ENCODE measurements at regions not wholly inside any gene's neighbourhood (a gene's known extent, or its start where the extent isn't known, plus 50 kb on each side); places are given as distances from the start of the nearest gene placed in this dataset.
"Not testable (repeated sequence)": the region's sequence is repeated elsewhere in the genome, so short reads cannot be mapped to it uniquely, and the experiment has no call there.

DNA sequence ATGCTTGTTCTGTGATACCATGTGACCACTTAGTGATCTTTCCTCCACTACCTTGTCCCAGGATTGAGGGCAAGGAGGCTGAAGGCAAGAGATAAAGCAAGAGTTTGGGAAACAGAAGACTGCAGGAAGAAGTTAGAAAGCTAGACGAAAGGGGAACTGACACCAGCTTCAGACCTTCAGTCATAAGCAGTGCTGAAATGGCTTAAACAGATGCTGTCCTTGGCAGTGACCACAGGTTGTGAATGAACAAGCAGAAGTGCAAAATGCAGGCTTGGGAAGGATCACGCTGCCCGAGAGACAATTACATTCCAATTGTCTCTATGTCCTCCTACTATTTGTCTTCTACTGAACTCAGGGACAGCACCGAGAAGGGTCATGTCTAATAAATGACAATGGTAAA lies 704.9 kb upstream of the AUTS2 start:
- DNase-seq (ENCODE audit: low spot score), result no peak

DNA sequence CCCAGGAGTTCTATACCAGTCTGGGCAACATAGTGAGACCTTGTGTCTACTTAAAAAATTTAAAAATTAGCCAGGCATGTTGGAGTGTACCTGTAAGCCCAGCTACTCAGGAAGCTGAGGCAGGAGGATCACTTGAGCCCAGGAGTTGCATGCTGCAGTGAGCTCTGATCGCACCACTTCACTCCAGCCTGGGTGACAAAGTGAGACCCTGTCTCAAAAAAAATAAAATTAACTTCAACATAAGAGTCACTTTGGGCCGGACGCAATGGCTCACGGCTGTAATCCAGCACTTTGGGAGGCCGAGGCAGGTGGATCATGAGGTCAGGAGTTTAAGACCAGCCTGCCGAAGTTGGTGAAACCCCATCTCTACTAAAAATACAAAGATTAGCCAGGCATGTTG lies 699.1 kb upstream of the AUTS2 start:
- DNase-seq (ENCODE audit: low spot score), result not testable (repeated sequence)

- DNase-seq (ENCODE audit: low spot score), result no peak
These were observed 698.2 kb upstream of the AUTS2 start for GRCh38 chr7:68900096-68900495.

GRCh38 chr7:68904630-68905029 lies 693.6 kb upstream of the AUTS2 start:
- DNase-seq (ENCODE audit: low spot score), result peak; percentile 37

- no peak for DNase-seq (ENCODE audit: low spot score)
These were observed 686.5 kb upstream of the AUTS2 start for GRCh38 chr7:68911754-68912153.

GRCh38 chr7:68914006-68914405 lies 684.3 kb upstream of the AUTS2 start:
- DNase-seq (ENCODE audit: low spot score), result no peak

DNA sequence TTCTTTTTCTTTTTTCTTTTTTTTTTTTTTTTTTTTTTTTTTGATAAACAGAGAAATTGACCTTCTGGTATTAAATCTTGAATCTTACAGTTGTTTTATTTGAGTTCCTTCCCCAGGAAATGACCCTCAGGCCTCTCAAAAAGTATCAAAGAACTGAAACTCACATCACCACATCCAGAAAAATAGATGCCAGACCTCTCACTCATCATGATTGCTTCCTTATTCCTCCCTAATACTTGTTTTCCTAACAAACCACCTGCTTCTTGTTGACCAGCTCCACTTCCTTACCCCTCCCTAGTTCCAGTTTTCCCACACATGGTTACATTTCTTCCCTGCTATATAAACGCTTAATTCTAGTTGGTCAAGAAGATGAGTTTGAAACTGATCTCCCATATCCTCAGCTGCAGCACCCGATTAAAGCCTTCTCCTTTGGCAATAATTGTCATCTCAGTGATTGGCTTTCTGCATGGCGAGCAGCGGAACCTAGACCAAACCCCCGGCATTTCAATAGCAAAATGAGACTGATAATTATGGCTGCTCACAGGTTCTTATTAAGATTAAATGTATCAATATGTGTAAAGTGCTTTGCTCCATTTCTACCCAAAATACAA lies 681.1 kb upstream of the AUTS2 start:
- no peak for DNase-seq (ENCODE audit: low spot score)

DNA sequence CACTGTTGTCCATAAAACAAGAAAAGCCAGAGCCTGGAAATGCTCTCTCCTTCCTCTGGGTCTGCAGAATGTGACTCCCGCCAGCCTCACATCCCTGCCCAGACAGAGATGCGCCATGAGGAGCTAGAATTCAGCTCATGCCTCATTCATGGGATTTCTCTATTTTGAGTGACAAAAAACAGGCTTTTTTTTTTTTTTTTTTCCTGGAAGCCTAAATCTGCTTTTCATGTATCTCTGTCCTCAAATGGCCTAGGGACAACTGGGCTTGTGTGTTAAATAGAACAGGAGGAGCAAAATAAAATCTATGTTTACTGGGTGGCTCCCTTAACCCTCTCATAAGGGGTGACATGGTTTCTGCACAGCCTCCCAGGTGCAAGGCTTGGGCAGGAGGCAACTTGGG lies 679.7 kb upstream of the AUTS2 start:
- DNase-seq (ENCODE audit: low spot score), result no peak

DNA sequence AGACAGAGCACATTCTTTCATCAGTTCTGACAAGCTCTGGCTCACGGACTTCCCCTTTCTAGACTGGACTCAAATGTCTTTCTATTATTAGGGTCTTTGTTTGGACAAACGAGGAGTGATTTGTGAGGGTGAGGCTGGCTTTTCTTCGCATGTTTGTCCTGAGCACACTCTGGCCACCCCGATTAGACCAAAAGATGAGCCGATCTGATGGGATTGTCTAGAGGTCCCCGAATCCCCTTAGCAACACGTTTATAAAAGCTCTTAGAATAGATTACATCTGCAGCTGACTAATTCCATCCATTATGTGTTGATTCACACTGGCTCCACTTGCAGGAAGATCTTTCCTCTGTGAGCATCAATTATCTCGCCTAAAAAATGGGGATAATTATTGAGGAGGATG lies 675.4 kb upstream of the AUTS2 start:
- DNase-seq (ENCODE audit: low spot score), result no peak

DNA sequence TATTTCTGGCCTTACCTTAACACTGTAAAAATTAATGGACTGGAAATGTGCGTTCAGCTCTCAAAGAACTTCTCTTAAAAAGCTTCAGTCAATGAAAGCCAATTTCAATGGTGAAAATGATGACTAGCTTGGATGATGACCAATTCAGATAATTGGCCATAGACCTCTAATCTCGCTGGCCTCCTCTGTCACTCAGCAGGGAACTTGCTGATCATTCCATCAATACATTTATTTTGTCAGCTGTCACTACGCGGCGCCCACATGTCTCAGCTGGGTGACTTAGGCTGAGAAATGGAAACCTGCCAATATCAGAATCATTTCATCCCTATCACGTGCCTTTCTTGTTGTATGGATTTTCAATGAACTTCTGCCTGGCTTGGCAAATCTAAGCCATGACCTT lies 673.0 kb upstream of the AUTS2 start:
- no peak for DNase-seq (ENCODE audit: low spot score)

GRCh38 chr7:68929781-68930261 lies 668.5 kb upstream of the AUTS2 start:
- DNase-seq (ENCODE audit: low spot score), result peak; percentile 75

- DNase-seq (ENCODE audit: low spot score), result no peak
These were observed 661.7 kb upstream of the AUTS2 start for GRCh38 chr7:68936471-68937035.

- DNase-seq (ENCODE audit: low spot score), result no peak
These were observed 660.1 kb upstream of the AUTS2 start for GRCh38 chr7:68938151-68938550.

GRCh38 chr7:68943786-68944185 lies 654.5 kb upstream of the AUTS2 start:
- no peak for DNase-seq (ENCODE audit: low spot score)

DNA sequence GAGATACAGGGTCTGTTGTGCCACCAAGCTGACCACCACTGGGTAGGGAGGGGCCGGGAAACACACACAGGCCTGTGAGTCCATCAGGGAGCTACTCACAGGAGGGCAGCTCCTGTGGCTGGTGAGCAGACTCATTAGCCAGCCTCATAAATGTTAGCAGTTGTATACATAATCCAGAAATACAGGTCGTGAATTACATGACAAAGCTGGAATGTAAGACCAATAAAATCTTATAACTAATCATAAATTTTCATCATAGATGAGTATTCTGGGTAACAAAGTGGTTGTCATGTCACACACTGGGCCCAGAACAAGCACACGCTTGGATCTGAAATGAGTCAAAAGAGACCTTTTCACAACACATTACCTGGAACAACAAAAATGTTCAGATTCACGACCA lies 642.6 kb upstream of the AUTS2 start:
- no peak for DNase-seq (ENCODE audit: low spot score)

DNA sequence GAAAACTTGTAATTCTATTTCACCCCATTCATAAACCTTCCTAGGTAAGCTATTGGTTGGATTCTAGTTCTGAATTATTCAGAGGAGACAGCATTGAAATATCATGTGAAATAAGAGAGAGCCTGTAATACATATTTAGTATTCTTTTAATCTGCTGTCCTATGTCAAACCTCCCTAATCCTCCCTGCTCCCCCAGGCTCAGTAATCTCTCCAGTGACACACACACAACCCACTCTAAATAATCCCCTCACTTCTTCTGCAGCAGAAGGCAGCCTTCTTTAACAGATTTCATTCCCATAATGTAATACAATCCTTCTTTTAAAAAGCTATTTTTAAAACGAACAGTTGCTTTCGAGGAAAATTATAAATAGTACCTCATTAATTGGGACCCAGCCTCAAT lies 639.7 kb upstream of the AUTS2 start:
- DNase-seq (ENCODE audit: low spot score), result no peak

- DNase-seq (ENCODE audit: low spot score), result peak; percentile 96
These were observed 634.7 kb upstream of the AUTS2 start for GRCh38 chr7:68963552-68963951.

GRCh38 chr7:68964060-68964459 lies 634.2 kb upstream of the AUTS2 start:
- peak; percentile 57 for DNase-seq (ENCODE audit: low spot score)

- DNase-seq (ENCODE audit: low spot score), result no peak
These were observed 632.9 kb upstream of the AUTS2 start for GRCh38 chr7:68965351-68965750.

DNA sequence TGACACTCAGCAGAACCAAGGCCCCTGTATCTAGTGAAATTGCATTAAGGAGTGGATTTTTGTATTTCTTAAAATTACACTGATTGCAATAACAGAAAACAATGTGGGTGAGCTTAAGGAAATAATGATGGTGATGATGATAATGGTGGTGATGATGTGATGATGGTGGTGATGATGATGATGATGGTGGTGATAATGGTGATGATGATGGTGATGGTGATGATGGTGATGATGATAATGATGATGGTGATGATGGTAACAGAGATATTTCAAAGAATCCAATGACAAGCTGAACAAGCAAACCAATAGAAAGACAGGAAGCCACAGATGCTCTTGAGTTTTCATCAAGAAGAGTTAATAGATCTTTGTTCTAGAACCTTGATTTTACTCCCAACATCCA lies 630.7 kb upstream of the AUTS2 start:
- no peak for DNase-seq (ENCODE audit: low spot score)

- DNase-seq (ENCODE audit: low spot score), result no peak
These were observed 628.7 kb upstream of the AUTS2 start for GRCh38 chr7:68969571-68969970.

- DNase-seq (ENCODE audit: low spot score), result no peak
These were observed 626.5 kb upstream of the AUTS2 start for GRCh38 chr7:68971634-68972340.

- DNase-seq (ENCODE audit: low spot score), result no peak
These were observed 620.8 kb upstream of the AUTS2 start for GRCh38 chr7:68977385-68978055.

Measured in A172 (cell line).